GM18507 (cell line): ENCODE measurements at regions not wholly inside any gene's neighbourhood (a gene's known extent, or its start where the extent isn't known, plus 50 kb on each side); places are given as distances from the start of the nearest gene placed in this dataset.

Experiments used
- DNase-seq: peaks from one replicate; pipeline ENCODE4 v3.0.0; 2011; ENCODE audit warnings: low read depth; ENCODE audit not compliant: insufficient read length; ENCODE audit errors: extremely low spot score
- FAIRE-seq: peaks from 2 replicates; lab custom pipeline; 2011; peaks lifted over from hg19 to GRCh38; lab: Jason Lieb, UNC

GRCh38 chr11:19598876-19599486, 113.7 kb upstream of the NAV2 start:
- no peak for DNase-seq
- FAIRE-seq: no peak

DNA sequence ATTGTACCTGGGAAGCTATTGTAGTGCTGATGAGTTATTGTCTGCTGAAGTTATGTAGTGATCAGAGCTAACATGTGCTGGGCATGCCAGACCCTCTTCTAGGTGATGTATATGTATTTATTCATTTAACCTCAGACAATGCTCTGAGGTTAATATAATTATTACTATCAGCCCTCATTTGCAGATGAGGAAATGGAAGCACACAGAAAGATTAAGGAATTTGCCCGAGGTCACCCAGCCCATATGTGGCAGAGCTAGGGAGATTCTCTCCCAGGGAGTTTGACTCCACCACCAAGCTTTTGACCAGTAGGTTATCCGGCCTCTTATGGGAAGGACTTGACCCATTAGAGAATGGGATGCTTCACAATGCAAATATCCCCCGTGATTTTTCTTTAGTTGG, 114.2 kb upstream of the NAV2 start:
- FAIRE-seq: no peak

GRCh38 chr11:19597876-19598275, 114.8 kb upstream of the NAV2 start:
- no peak for FAIRE-seq
- no peak for DNase-seq

More for the DNA sequence above, 114.2 kb upstream of the NAV2 start:
- DNase-seq: no peak

DNA sequence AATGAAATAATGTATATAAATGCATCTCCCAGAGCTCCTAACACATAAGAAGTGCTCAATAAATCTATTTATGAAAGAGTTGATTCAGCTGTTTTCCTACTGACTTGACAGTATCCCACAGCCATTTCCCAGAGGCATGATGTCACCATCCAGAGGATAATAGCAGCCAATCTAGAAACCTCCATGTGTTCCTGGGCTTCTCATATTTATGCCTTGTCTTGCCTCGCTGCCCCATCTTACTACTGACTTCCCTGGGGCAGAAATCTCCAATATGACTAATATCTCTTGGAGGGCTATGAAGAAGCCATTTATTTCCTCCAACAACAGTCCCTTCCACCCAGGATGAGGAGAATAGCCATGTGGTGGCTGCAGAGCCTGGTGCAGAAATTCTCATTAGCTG, 115.4 kb upstream of the NAV2 start:
- DNase-seq: no peak
- FAIRE-seq: no peak

- DNase-seq: no peak
- FAIRE-seq: no peak
Observed at GRCh38 chr11:19595840-19596751, 116.5 kb upstream of the NAV2 start.

DNA sequence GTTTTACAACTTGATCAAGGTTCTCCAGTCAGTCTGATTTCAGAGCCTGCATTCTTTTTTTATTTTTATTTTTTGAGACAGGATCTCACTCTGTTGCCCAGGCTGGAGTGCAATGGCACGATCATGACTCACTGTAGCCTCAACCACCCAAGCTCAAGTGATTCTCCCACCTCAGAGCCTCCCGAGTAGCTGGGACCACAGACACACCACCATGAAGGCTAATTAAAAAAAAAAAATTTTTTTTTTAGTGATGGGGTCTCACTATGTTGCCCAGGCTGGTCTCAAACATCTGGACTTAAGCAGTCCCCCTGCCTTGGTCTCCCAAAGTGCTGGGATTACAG, 117.2 kb upstream of the NAV2 start:
- DNase-seq (no peak), FAIRE-seq (no peak)

- no peak for DNase-seq
- FAIRE-seq: no peak
Observed at GRCh38 chr11:19594326-19594725, 118.3 kb upstream of the NAV2 start.

DNA sequence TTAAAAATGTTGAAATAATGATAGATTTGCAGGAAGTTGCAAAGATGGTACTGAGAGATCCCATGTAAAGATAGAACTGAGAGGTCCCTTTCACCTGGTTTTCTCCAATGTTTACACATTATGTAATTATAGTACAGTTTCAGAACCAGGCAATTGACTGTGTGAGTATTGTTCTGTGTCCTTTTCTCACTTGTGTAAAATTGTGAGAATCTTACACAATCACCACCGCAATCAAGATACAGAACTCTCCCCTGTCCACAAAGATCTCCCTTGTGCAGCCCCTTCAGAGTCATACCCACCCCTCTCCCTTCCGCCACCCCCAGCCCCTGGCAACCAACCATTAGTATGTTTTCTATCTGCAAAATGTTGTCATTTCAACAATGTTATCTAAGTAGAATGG, 119.8 kb upstream of the NAV2 start:
- DNase-seq: no peak
- no peak for FAIRE-seq

DNA sequence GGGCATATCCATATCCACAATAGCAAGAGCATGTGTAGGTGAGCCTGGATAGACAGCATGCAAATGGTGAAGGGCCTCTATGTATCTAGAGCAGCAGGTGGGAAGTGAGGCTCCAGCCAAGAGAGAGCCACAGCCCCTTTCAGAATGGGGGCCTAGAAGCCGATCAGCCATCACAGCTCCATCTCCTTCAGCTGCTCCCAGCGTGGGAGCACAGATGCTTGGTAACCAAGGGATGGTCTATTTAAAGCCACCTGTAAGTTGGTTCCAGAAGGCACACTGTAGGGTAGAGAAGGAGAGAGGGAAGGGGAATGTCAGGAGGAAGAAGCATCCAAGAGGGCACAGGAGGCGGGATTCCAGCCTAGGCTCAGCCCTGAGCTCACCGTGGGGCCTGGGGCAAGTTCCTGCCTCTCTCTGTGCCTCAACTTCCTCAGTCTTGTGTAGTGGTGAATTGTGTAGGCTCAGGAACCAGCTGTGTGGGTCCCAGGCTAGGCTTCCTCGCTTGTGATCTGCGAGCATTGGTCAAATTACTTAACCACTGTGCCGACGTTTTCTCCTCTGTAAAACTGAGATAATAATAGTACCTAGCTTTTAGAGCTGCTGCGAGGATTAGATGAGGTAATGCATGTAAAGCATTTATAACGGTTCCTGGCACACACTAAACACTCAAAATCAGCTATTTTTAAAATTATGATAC, 122.9 kb upstream of the NAV2 start:
- DNase-seq (no peak), FAIRE-seq (no peak)

GRCh38 chr11:19587979-19588378, 124.7 kb upstream of the NAV2 start:
- DNase-seq (no peak), FAIRE-seq (no peak)

- DNase-seq (no peak), FAIRE-seq (no peak)
Observed at GRCh38 chr11:19580646-19581045, 132.0 kb upstream of the NAV2 start.

DNA sequence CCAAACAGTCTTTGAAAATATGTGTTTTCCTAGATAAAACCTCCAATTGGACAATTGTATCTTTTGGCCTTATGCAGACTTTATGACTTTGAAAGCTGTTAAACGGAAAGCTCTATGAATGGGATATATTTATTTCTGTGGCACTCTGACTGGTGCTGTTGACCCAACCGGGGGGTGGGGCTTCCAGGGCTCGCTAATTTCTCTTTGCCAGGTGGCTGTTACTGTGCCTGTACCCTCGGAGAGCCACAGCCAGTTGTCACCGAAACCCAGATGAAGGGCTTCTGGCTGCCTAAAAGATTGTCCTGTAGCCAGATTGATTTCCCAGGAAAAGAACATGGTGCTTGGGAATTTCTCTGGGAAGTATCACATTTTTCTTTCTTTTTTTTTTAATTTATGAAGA, 132.7 kb upstream of the NAV2 start:
- no peak for DNase-seq
- FAIRE-seq: no peak

GRCh38 chr11:19578871-19579270, 133.8 kb upstream of the NAV2 start:
- FAIRE-seq (no peak), DNase-seq (no peak)

DNA sequence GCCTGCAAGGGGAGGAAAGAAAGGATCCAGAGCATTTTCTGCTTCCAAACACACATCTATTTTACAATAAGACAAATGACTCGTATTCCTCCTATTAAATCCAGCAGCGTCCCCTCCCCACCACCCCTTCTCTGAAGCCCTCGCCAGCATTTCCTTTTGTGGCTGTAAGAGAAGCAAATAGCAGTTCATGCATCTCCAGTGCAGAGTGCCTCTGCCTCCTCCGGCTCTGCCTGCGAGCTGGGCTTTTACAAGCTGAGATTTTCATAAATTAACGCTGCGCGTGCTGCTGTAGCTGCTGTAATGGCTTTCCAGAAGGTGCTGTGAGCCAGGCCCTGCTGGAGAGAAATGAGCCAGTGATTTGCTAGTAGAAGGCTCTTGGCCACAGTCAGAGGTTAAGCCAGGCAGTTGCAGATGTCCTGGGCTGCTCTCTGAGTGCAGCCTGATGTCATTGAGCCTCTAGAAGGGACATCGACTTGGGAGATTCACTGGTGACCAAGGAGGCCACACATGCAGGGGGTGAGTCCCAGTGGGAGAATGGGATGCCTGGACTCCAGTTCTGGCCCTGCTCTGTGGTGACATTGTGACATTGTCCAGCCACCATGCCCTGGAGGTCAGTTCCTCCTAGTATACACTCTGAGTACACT, 134.5 kb upstream of the NAV2 start:
- no peak for DNase-seq
- no peak for FAIRE-seq

GRCh38 chr11:19577391-19577975, 135.2 kb upstream of the NAV2 start:
- no peak for FAIRE-seq
- DNase-seq: no peak

- no peak for DNase-seq
- FAIRE-seq: no peak
Observed at GRCh38 chr11:19576903-19577302, 135.7 kb upstream of the NAV2 start.

DNA sequence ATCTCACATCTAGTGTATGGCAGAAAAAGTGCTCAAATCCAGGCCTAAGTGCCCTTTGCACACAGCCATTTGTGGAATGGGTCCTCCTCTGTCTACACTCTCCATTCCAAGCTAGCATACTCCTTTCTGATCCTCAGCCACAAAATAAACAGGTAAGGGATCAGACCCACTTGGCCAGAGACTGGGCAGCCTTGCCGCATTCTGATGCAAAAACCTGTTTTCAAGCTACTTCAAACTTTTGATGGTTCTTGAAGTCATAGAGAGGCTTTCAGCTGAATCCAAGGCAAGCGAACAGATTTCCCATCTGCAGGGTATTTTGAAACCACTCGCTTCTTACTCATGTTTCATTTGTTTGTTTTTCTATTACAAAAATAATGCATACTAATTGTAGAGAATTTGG, 136.6 kb upstream of the NAV2 start:
- no peak for FAIRE-seq
- no peak for DNase-seq

GRCh38 chr11:19574916-19575315, 137.7 kb upstream of the NAV2 start:
- FAIRE-seq: no peak
- DNase-seq: no peak

DNA sequence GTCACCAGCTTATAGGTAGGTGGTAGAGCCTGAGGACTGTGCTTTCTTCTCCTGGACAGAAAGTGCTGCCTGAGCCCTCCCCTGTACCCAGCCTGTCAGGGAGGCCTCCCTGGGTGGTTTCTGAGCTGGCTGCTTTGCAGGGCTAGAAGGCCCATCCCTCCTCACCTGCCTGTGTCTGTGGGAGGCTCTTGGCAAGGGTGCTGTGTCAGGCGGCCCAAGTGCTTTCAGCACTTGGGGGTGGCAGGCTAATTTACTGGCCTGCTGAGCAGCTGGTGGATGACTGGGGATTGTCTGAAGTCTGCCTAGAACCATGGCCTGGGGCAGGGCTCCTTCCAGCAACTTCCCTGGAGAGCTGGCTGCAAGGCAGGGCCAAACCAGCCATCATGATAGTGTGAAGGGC, 139.0 kb upstream of the NAV2 start:
- FAIRE-seq (no peak), DNase-seq (no peak)

DNA sequence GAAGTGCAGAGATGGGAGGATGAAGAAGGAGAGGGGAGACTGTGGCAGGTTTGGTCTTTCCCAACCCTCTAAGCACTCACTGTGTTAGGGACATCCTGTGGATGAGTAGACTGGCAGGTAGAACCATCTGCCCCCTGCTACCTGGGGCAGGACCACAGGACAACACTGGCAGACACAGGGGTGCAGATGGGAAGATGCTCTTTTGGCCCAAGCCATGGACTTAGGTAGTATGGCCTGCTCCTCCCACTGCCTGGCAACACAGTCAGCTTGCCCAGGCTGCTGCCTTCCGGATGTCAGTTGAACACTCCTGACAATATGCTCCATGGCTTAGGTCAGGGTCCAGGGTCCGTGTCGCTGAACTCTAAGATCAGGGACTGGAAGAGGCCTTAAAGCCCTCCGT, 140.7 kb upstream of the NAV2 start:
- FAIRE-seq (no peak), DNase-seq (no peak)
